Progenitor cell of endocrine pancreas (in vitro differentiated cells): ENCODE measurements at regions not wholly inside any gene's neighbourhood (a gene's known extent, or its start where the extent isn't known, plus 50 kb on each side); places are given as distances from the start of the nearest gene placed in this dataset.

Experiments
- DNase-seq: peaks from one replicate; pipeline ENCODE4 v3.0.0; 2021; ENCODE audit warnings: low spot score; ENCODE audit not compliant: unreplicated experiment
- H3K27ac Mint-ChIP-seq: 2 replicates; pipeline ENCODE4 v1.8.0; 2021; ENCODE audit warnings: mild to moderate bottlenecking, moderate library complexity, mixed read lengths
- H3K27me3 Mint-ChIP-seq: 2 replicates; pipeline ENCODE4 v1.8.0; 2021; ENCODE audit warnings: mixed read lengths
- H3K36me3 Mint-ChIP-seq: 2 replicates; pipeline ENCODE4 v1.8.0; 2022; ENCODE audit warnings: mixed read lengths; ENCODE audit not compliant: insufficient read depth
- H3K4me1 Mint-ChIP-seq: 2 replicates; pipeline ENCODE4 v1.8.0; 2021; ENCODE audit warnings: low read depth, mixed read lengths
- H3K4me3 Mint-ChIP-seq: 2 replicates; pipeline ENCODE4 v1.8.0; 2021; ENCODE audit warnings: low read depth, mild to moderate bottlenecking, moderate library complexity, mixed read lengths
- H3K9me3 Mint-ChIP-seq: 2 replicates; pipeline ENCODE4 v1.8.0; 2021; ENCODE audit warnings: low read depth, mixed read lengths
- TF ChIP-seq, protein P1 (sequence below): fragments of 200-600 bp; sonication (generic); IDR thresholded peaks from one replicate; pipeline ENCODE4 v1.5.0; 2021; ENCODE audit warnings: antibody characterized with exemption, mild to moderate bottlenecking; ENCODE audit not compliant: unreplicated experiment

DNA sequence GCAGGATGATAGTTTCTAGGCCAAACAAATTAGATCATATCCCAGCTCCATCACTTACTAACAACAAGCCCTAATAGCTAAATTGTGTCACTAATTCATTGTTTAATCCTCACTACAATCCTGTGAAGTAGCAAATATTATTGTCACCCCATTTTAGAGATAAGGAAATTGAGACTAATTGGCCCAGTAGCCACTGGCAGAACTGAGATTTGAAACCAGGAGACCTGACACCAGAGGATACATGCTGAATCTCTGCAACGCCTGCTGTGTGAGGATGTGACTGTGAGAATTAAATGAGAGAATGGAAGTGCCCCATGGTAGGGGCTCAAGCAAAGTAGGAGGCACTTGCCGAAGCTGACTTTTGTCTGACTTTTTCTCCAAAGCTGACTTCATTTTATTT, 124.3 kb upstream of the CITED2 start:
- Mint-ChIP-seq H3K27ac (no peak overlapping the region), H3K27me3 (no peaks in the 10 kb centered on the region), H3K4me3 (no peak overlapping the region), H3K36me3 (no peaks in the 10 kb centered on the region), H3K9me3 (peaks cover 9% of the 10 kb centered on the region), H3K4me1 (no peaks in the 10 kb centered on the region)
- TF ChIP-seq, protein P1, sequence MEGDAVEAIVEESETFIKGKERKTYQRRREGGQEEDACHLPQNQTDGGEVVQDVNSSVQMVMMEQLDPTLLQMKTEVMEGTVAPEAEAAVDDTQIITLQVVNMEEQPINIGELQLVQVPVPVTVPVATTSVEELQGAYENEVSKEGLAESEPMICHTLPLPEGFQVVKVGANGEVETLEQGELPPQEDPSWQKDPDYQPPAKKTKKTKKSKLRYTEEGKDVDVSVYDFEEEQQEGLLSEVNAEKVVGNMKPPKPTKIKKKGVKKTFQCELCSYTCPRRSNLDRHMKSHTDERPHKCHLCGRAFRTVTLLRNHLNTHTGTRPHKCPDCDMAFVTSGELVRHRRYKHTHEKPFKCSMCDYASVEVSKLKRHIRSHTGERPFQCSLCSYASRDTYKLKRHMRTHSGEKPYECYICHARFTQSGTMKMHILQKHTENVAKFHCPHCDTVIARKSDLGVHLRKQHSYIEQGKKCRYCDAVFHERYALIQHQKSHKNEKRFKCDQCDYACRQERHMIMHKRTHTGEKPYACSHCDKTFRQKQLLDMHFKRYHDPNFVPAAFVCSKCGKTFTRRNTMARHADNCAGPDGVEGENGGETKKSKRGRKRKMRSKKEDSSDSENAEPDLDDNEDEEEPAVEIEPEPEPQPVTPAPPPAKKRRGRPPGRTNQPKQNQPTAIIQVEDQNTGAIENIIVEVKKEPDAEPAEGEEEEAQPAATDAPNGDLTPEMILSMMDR, result no peak
- DNase-seq, result no peak

DNA sequence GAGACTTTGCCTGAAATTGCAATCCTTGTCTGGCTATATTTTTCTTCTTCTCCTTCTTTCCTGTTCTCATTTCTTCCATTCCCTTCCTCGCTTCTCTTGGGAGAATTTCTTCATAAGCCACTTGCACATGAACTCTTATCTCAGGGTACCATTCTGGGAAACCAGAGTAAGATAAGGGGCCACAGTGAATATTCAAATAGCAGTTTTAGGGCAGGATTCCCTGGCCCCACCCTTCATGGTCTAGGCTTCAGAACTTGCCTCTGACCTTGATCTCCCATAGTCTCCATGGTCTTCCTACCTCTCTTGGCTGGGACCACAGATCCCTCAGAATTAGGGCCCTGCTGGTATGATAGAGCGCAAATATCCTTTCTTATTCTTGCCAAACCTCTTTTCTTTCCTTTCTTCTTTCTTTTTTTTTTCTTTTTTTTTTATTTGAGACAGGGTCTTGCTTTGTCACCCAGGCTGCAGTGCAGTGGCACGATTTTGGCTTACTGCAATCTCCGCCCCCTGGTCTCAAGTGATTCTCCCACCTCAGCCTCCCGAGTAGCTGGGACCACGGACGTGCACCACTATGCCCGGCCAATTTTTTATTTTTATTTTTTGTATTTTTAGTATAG, 123.0 kb upstream of the CITED2 start:
- DNase-seq, result no peak
- H3K4me3 Mint-ChIP-seq, result no peak overlapping the region
- TF ChIP-seq, protein P1, result no peak
- no peaks in the 10 kb centered on the region for H3K27me3 Mint-ChIP-seq
- H3K27ac Mint-ChIP-seq, result no peak overlapping the region
- no peaks in the 10 kb centered on the region for H3K36me3 Mint-ChIP-seq
- H3K9me3 Mint-ChIP-seq, result peaks cover 6% of the 10 kb centered on the region
- no peaks in the 10 kb centered on the region for H3K4me1 Mint-ChIP-seq

DNA sequence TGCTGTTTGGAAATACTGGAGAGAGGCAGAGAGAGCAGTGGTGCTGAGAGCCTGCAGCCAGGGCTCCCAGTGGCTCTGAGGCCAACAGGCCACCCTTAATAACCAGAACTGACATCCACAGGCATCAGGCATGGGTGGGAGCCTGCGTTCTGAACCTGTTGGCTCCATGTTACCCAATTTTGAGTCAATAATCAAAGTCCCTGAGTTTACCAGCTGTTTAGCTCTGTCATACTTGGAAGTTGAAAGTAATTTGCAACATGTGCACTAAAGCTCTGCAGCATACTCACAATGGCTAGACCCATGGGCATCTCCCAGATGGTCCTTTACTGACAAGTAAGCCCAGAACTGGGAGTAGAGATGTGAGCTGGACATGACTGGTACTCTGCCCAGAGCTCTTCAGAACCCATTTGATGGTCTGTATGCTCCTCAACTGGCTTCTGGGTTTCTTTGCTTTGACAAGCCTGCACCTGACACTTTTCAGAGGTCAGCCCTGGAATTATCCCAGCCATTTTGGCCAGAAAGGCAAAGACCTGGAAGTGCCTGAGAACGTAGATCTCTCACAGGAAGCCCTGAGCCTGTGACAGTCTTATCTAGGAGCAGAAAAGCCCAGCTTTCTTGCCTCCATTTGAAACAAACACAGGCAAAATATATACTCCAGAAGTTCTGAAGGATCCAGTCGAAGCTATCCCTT, 122.4 kb upstream of the CITED2 start:
- Mint-ChIP-seq H3K27ac (no peak overlapping the region), H3K36me3 (no peaks in the 10 kb centered on the region), H3K27me3 (no peaks in the 10 kb centered on the region), H3K9me3 (peaks cover 6% of the 10 kb centered on the region), H3K4me3 (no peak overlapping the region), H3K4me1 (no peaks in the 10 kb centered on the region)
- TF ChIP-seq, protein P1, result no peak
- no peak for DNase-seq

DNA sequence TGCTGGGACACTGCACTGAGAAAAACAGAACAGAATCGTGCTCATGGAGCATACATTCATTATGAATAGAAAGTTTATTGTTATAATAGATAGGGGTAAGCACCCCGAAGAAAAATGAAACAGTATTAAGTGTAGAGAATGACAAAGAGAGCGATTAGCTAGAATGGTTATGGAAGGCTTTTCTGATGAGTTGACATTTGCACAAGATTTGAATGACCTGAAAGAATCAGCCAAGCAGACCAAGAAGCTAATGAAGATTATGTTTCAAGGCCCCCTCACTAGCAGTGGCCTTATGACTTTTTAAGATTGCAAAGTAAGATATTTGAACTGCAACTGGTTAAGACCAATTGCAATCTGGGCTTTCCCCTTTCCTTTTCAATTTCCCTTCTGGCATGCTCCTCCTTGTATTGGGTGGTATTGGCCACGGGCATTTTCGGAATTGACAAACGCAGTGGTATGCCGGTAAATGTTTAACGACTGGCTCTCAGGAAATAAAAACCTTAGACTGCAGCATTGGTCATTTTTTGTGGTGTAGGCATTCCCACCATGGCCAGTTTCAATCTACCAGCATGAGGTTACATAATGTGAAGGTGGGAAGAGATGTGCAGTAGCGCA, 120.0 kb upstream of the CITED2 start:
- no peaks in the 10 kb centered on the region for H3K36me3 Mint-ChIP-seq

DNA sequence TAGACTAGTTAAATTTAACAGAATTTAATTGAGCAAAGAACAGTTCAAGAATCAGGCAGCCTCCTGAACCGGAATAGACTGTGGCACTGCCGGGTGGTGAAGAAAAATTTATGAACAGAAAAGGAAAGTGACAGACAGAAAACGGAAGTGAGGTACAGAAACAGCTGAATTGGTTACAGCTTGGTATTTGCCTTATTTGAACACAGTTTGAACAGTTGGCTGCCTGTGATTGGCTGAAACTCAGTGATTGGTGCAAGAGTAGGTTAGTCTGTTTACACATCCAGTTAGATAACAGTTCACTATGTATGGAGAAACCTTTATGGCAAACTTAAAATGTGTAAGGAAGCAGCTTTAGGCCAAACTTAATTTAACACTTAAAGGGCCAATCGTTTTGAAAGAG, 116.0 kb upstream of the CITED2 start:
- no peaks in the 10 kb centered on the region for H3K27me3 Mint-ChIP-seq
- no peak overlapping the region for H3K27ac Mint-ChIP-seq
- H3K4me1 Mint-ChIP-seq, result peaks cover 4% of the 10 kb centered on the region
- no peaks in the 10 kb centered on the region for H3K36me3 Mint-ChIP-seq
- no peak for DNase-seq
- peaks cover 5% of the 10 kb centered on the region for H3K9me3 Mint-ChIP-seq
- TF ChIP-seq, protein P1, result no peak
- no peak overlapping the region for H3K4me3 Mint-ChIP-seq

More for the DNA sequence above, 120.0 kb upstream of the CITED2 start:
- no peak overlapping the region for H3K27ac Mint-ChIP-seq
- DNase-seq, result no peak
- peaks cover 3% of the 10 kb centered on the region for H3K4me1 Mint-ChIP-seq
- peaks cover 5% of the 10 kb centered on the region for H3K9me3 Mint-ChIP-seq
- TF ChIP-seq, protein P1, result no peak
- H3K4me3 Mint-ChIP-seq, result no peak overlapping the region
- H3K27me3 Mint-ChIP-seq, result no peaks in the 10 kb centered on the region
